HL-60 (cell line): ENCODE measurements at regions not wholly inside any gene's neighbourhood (a gene's known extent, or its start where the extent isn't known, plus 50 kb on each side); places are given as distances from the start of the nearest gene placed in this dataset.

Experiments used
- DNase-seq, 2 experiments: peaks; one replicate each; pipeline ENCODE4 v3.0.0-alpha.2; 2010 to 2020; ENCODE audit warnings: low read depth in 1 of 2, low spot score in 1 of 2
- H3K27ac ChIP-seq: fragments of 250-450 bp; sonication (Bioruptor Pico); replicated peaks from 2 replicates; pipeline ENCODE4 v1.5.1; 2020; ENCODE audit warnings: mild to moderate bottlenecking, moderate library complexity
- H3K27me3 ChIP-seq: fragments of 250-450 bp; sonication (Bioruptor Pico); 2 replicates; pipeline ENCODE4 v1.5.1; 2021; ENCODE audit warnings: mild to moderate bottlenecking, moderate library complexity; ENCODE audit not compliant: insufficient read depth, poor library complexity, severe bottlenecking
- H3K4me3 ChIP-seq: replicated peaks from 2 replicates; pipeline ENCODE4 v1.5.1; 2011; ENCODE audit warnings: mild to moderate bottlenecking, control low read depth, low read length; ENCODE audit not compliant: insufficient read depth
- CTCF ChIP-seq: IDR thresholded peaks from one replicate; pipeline ENCODE4 v1.5.1; 2011; ENCODE audit warnings: low read length, control low read depth, inconsistent platforms; ENCODE audit not compliant: insufficient read depth
- GABPA ChIP-seq: IDR thresholded peaks from 2 replicates; pipeline ENCODE4 v1.6.1; 2012; ENCODE audit warnings: low read depth
- POLR2AphosphoS5 ChIP-seq: IDR thresholded peaks from 2 replicates; pipeline ENCODE4 v1.6.1; 2012; ENCODE audit warnings: low read depth
- SPI1 ChIP-seq: IDR thresholded peaks from 2 replicates; pipeline ENCODE4 v1.6.1; 2012; ENCODE audit warnings: low read depth, mild to moderate bottlenecking, borderline replicate concordance
- TF ChIP-seq, protein P1 (sequence below): IDR thresholded peaks from 2 replicates; pipeline ENCODE4 v1.6.1; 2012; ENCODE audit warnings: low read depth; ENCODE audit not compliant: insufficient replicate concordance

DNA sequence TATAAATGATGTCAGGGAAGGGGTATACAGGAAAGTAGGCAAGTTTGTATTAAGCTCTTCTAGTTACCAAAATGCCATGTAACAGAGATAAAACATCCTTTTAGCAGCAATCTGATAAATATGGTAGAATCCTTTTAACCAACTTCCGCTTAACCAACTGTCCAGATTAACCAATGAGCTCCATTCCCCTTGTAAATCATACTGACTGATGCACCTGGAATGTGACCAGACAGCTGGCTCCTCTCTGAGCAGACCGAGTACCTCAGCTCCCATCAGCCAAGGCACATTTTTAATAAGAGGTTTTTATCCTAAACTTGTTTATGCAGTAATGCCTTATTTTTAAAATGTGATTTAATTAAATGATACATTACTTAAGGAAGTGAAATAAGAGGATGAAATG is 66.4 kb downstream of the KLF12 start:
- H3K4me3 ChIP-seq = no peak overlapping the region
- TF ChIP-seq POLR2AphosphoS5 (no peak), CTCF (no peak), SPI1 (no peak), GABPA (no peak)
- TF ChIP-seq, protein P1, sequence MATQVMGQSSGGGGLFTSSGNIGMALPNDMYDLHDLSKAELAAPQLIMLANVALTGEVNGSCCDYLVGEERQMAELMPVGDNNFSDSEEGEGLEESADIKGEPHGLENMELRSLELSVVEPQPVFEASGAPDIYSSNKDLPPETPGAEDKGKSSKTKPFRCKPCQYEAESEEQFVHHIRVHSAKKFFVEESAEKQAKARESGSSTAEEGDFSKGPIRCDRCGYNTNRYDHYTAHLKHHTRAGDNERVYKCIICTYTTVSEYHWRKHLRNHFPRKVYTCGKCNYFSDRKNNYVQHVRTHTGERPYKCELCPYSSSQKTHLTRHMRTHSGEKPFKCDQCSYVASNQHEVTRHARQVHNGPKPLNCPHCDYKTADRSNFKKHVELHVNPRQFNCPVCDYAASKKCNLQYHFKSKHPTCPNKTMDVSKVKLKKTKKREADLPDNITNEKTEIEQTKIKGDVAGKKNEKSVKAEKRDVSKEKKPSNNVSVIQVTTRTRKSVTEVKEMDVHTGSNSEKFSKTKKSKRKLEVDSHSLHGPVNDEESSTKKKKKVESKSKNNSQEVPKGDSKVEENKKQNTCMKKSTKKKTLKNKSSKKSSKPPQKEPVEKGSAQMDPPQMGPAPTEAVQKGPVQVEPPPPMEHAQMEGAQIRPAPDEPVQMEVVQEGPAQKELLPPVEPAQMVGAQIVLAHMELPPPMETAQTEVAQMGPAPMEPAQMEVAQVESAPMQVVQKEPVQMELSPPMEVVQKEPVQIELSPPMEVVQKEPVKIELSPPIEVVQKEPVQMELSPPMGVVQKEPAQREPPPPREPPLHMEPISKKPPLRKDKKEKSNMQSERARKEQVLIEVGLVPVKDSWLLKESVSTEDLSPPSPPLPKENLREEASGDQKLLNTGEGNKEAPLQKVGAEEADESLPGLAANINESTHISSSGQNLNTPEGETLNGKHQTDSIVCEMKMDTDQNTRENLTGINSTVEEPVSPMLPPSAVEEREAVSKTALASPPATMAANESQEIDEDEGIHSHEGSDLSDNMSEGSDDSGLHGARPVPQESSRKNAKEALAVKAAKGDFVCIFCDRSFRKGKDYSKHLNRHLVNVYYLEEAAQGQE = no peak
- no peak overlapping the region for H3K27ac ChIP-seq
- DNase-seq = no peak
- H3K27me3 ChIP-seq = no peaks in the 10 kb centered on the region

DNA sequence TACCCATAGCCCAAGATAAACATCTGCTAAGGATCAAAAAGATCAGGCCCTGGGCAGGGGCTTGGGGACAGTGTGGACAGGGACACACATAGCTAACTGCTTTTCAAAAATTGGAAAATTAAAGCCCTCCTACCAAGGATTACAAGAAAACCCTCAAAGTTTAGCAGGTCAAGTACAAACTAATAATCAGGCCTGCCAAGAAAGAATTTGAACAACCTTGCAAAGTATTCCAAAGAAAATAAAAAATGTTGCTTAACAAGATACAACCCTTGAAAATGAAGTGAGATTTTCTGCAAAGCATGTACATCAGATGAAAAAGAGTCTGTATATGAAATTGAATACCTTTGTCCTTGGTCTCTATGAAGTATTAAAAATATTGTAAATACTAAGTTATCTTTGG is 67.3 kb downstream of the KLF12 start:
- no peak overlapping the region for H3K27ac ChIP-seq
- TF ChIP-seq, protein P1 = no peak
- TF ChIP-seq CTCF = no peak
- TF ChIP-seq POLR2AphosphoS5 = no peak
- TF ChIP-seq GABPA = no peak
- no peak for TF ChIP-seq SPI1
- H3K27me3 ChIP-seq = no peaks in the 10 kb centered on the region
- no peak overlapping the region for H3K4me3 ChIP-seq
- DNase-seq = no peak

GRCh38 chr13:74064805-74065312 is 69.3 kb downstream of the KLF12 start:
- Histone ChIP-seq H3K27me3 (no peaks in the 10 kb centered on the region), H3K4me3 (no peak overlapping the region), H3K27ac (no peak overlapping the region)
- no peak for TF ChIP-seq GABPA
- no peak for DNase-seq

DNA sequence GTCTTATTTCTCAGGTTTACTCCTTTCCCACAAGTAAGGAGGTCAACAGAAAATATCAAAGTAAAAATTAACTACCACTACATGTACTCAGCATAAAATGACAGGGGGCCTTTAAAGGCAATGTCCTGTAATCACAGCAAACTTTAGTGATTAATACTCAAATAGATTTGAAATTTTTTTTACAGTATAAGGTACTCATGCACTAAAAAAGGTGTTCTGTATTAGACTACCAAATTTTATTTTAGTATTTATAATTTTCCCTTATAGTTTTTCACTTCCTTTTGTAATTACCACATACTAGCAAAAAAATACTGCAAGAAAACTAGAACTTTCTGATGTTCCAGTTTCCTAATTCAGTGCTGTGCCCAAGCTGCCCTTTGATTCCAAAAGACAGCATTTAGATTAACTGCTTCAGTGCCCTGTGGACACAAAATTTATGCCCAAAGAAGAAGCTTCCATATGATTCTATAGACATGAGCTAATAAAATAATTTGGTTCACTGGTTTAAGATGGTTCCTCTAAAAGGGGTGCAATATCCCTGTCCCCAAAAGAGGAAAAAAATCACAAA is 70.6 kb downstream of the KLF12 start:
- Histone ChIP-seq H3K27ac (no peak overlapping the region), H3K27me3 (no peaks in the 10 kb centered on the region), H3K4me3 (no peak overlapping the region)
- TF ChIP-seq, protein P1 = no peak
- no peak for TF ChIP-seq GABPA
- no peak for TF ChIP-seq POLR2AphosphoS5
- no peak for TF ChIP-seq SPI1
- no peak for TF ChIP-seq CTCF
- DNase-seq = no peak
